A549 (cell line): ENCODE measurements at regions not wholly inside any gene's neighbourhood (a gene's known extent, or its start where the extent isn't known, plus 50 kb on each side); places are given as distances from the start of the nearest gene placed in this dataset.

Experiments
- ATAC-seq, 2 experiments: fragments of 200-7000 bp in 1 of 2; fragments of >200 bp in 1 of 2; cut with Nextera tagmentation in 1 of 2; cut with Tn5 transposase in 1 of 2; 3 replicates each; pipeline versions ENCODE4 v1.8.0 to v1.9.1; 2018 to 2020; ENCODE audit warnings: mild to moderate bottlenecking in 1 of 2, moderate library complexity in 1 of 2
- CTCF ChIA-PET: fragments of 300-600 bp; sonication (Branson Sonifier 250); formaldehyde crosslinking; extraction: SDS; loops from one replicate; lab custom pipeline; 2021; ENCODE audit warnings: antibody characterized with exemption, inconsistent platforms; lab: Yijun Ruan, JAX
- POLR2A ChIA-PET: fragments of 350-600 bp; formaldehyde crosslinking; extraction: SDS; loops from one replicate; lab custom pipeline; 2021; ENCODE audit warnings: antibody characterized with exemption, inconsistent platforms; lab: Yijun Ruan, JAX
- DNase-seq, 2 experiments: peaks; one replicate each; pipeline versions ENCODE4 v3.0.0 to v3.0.0-alpha.2; 2011 to 2016; ENCODE audit warnings: low read depth in 1 of 2, low spot score in 1 of 2
- FAIRE-seq: peaks from 2 replicates; lab custom pipeline; 2011; peaks lifted over from hg19 to GRCh38; lab: Jason Lieb, UNC
- H3K27ac ChIP-seq, 2 experiments: fragments of >200 bp; sonication (Bioruptor Twin); formaldehyde crosslinking; 3 replicates each; pipeline ENCODE4 v1.5.1; 2016 to 2017
- H3K4me1 ChIP-seq: fragments of >200 bp; sonication (Bioruptor Twin); formaldehyde crosslinking; 3 replicates; pipeline ENCODE4 v1.6.1; 2016
- H3K4me2 ChIP-seq: fragments of >200 bp; sonication (Bioruptor Twin); formaldehyde crosslinking; 3 replicates; pipeline ENCODE4 v1.6.1; 2016
- H3K4me3 ChIP-seq: fragments of >200 bp; sonication (Bioruptor Twin); formaldehyde crosslinking; 3 replicates; pipeline ENCODE4 v1.5.1; 2016
- H3K9me3 ChIP-seq: fragments of >200 bp; sonication (Bioruptor Twin); formaldehyde crosslinking; 3 replicates; pipeline ENCODE4 v1.6.1; 2016
- ATOH8 ChIP-seq: fragments of 250-450 bp; sonication (Bioruptor Pico); IDR thresholded peaks from 2 replicates; pipeline ENCODE4 v1.5.0; 2020; ENCODE audit warnings: low read depth, mild to moderate bottlenecking, moderate library complexity
- BCL3 ChIP-seq: fragments of >200 bp; sonication (Bioruptor Twin); formaldehyde crosslinking; IDR thresholded peaks from 3 replicates; pipeline ENCODE4 v1.6.1; 2016
- BHLHE40 ChIP-seq: IDR thresholded peaks from 2 replicates; pipeline ENCODE4 v1.6.1; 2012; ENCODE audit warnings: low read depth, low read length, inconsistent platforms
- CBX2 ChIP-seq: fragments of 200-600 bp; sonication (generic); IDR thresholded peaks from 2 replicates; pipeline ENCODE4 v1.6.1; 2016; ENCODE audit warnings: low read depth, mild to moderate bottlenecking, borderline replicate concordance
- CBX8 ChIP-seq: fragments of 200-600 bp; sonication (generic); IDR thresholded peaks from 2 replicates; pipeline ENCODE4 v1.6.1; 2016
- CEBPB ChIP-seq, 2 experiments: fragments of >200 bp in 1 of 2; sonication (Bioruptor Twin) in 1 of 2; formaldehyde crosslinking in 1 of 2; IDR thresholded peaks; 2 replicates each; pipeline ENCODE4 v1.6.1; 2012 to 2016
- CHD2 ChIP-seq: fragments of 150-350 bp; IDR thresholded peaks from 2 replicates; pipeline ENCODE4 v1.6.1; 2014; ENCODE audit warnings: low read length; ENCODE audit not compliant: partially characterized antibody
- EHF ChIP-seq: fragments of 250-450 bp; sonication (Bioruptor Pico); IDR thresholded peaks from 2 replicates; pipeline ENCODE4 v1.5.0; 2020; ENCODE audit warnings: mild to moderate bottlenecking
- EHMT2 ChIP-seq: fragments of 200-600 bp; sonication (generic); IDR thresholded peaks from 2 replicates; pipeline ENCODE4 v1.6.1; 2016; ENCODE audit warnings: antibody characterized with exemption, low read depth, mild to moderate bottlenecking, moderate library complexity
- EP300 ChIP-seq, 2 experiments: fragments of >200 bp; sonication (Bioruptor Twin); formaldehyde crosslinking; IDR thresholded peaks; 2 replicates in 1 of 2; 3 replicates in 1 of 2; pipeline ENCODE4 v1.6.1; 2016 to 2017
- FOSB ChIP-seq: fragments of 250-450 bp; sonication (Bioruptor Pico); IDR thresholded peaks from 2 replicates; pipeline ENCODE4 v1.5.0; 2020; ENCODE audit warnings: mild to moderate bottlenecking, moderate library complexity
- FOSL2 ChIP-seq, 2 experiments: fragments of 450-650 bp in 1 of 2; fragments of >200 bp in 1 of 2; sonication (Bioruptor Twin) in 1 of 2; formaldehyde crosslinking; IDR thresholded peaks; 2 replicates each; pipeline versions ENCODE4 v1.5.0 to v1.6.1; 2016 to 2020; ENCODE audit warnings: mild to moderate bottlenecking in 1 of 2, moderate library complexity in 1 of 2
- GATA3 ChIP-seq: IDR thresholded peaks from 2 replicates; pipeline ENCODE4 v1.6.1; 2012; ENCODE audit warnings: borderline replicate concordance
- HDAC2 ChIP-seq: fragments of 200-600 bp; sonication (generic); IDR thresholded peaks from 2 replicates; pipeline ENCODE4 v1.6.1; 2016
- HES2 ChIP-seq: fragments of >200 bp; sonication (Bioruptor Twin); formaldehyde crosslinking; IDR thresholded peaks from 2 replicates; pipeline ENCODE4 v1.6.1; 2016
- HMGXB4 ChIP-seq: fragments of 250-450 bp; sonication (Bioruptor Pico); IDR thresholded peaks from 2 replicates; pipeline ENCODE4 v1.5.0; 2021; ENCODE audit warnings: mild to moderate bottlenecking, moderate library complexity, borderline replicate concordance
- HOXA7 ChIP-seq: fragments of 250-450 bp; sonication (Bioruptor Pico); IDR thresholded peaks from 2 replicates; pipeline ENCODE4 v1.5.0; 2020; ENCODE audit warnings: mild to moderate bottlenecking, moderate library complexity
- HOXB13 ChIP-seq: fragments of 250-450 bp; sonication (Bioruptor Pico); IDR thresholded peaks from 2 replicates; pipeline ENCODE4 v1.5.0; 2020; ENCODE audit warnings: low read depth, mild to moderate bottlenecking, moderate library complexity
- JUN ChIP-seq, 2 experiments: fragments of >200 bp; sonication (Bioruptor Twin); formaldehyde crosslinking; IDR thresholded peaks; 2 replicates in 1 of 2; 3 replicates in 1 of 2; pipeline ENCODE4 v1.6.1; 2016 to 2017
- JUNB ChIP-seq: fragments of >200 bp; sonication (Bioruptor Twin); formaldehyde crosslinking; IDR thresholded peaks from 2 replicates; pipeline ENCODE4 v1.6.1; 2016
- KDM5A ChIP-seq: fragments of 200-600 bp; sonication (generic); IDR thresholded peaks from 2 replicates; pipeline ENCODE4 v1.6.1; 2016; ENCODE audit warnings: antibody characterized with exemption, mild to moderate bottlenecking
- MAX ChIP-seq: IDR thresholded peaks from 2 replicates; pipeline ENCODE4 v1.6.1; 2012
- MAZ ChIP-seq: fragments of 150-350 bp; IDR thresholded peaks from 2 replicates; pipeline ENCODE4 v1.6.1; 2014; ENCODE audit warnings: antibody characterized with exemption, low read depth, low read length, borderline replicate concordance
- NFE2L2 ChIP-seq: fragments of 150-350 bp; conservative IDR thresholded peaks from 2 replicates; pipeline ENCODE4 v1.6.1; 2014; ENCODE audit warnings: low read length
- NPAS2 ChIP-seq: fragments of 250-450 bp; sonication (Bioruptor Pico); IDR thresholded peaks from 2 replicates; pipeline ENCODE4 v1.8.0; 2022; ENCODE audit warnings: mild to moderate bottlenecking, moderate library complexity, borderline replicate concordance
- POLR2AphosphoS2 ChIP-seq: conservative IDR thresholded peaks from 2 replicates; pipeline ENCODE4 v1.6.1; 2012; ENCODE audit warnings: low read length, improper control_type of control experiment, inconsistent platforms
- RARB ChIP-seq: fragments of 250-450 bp; sonication (Bioruptor Pico); IDR thresholded peaks from 2 replicates; pipeline ENCODE4 v1.8.0; 2021; ENCODE audit warnings: mild to moderate bottlenecking, moderate library complexity
- RFX5 ChIP-seq: fragments of 450-650 bp; IDR thresholded peaks from 2 replicates; pipeline ENCODE4 v1.7.1; 2014; ENCODE audit warnings: antibody characterized with exemption, mild to moderate bottlenecking, moderate library complexity
- SMC3 ChIP-seq: fragments of >200 bp; sonication (Bioruptor Twin); formaldehyde crosslinking; IDR thresholded peaks from 3 replicates; pipeline ENCODE4 v1.6.1; 2018; ENCODE audit warnings: inconsistent platforms
- ZFP36 ChIP-seq: fragments of 450-650 bp; IDR thresholded peaks from 2 replicates; pipeline ENCODE4 v1.6.1; 2014; ENCODE audit warnings: borderline replicate concordance; ENCODE audit not compliant: partially characterized antibody
- ZSCAN20 ChIP-seq: fragments of 250-450 bp; sonication (Bioruptor Pico); IDR thresholded peaks from 2 replicates; pipeline ENCODE4 v1.8.0; 2022; ENCODE audit warnings: mild to moderate bottlenecking, moderate library complexity
- WGBS: methylation state at CpG from one replicate; pipeline ENCODE4 v1.1.6; 2017; ENCODE audit errors: missing lambda C conversion rate; 5-methylcytosine and 5-hydroxymethylcytosine counted together

- ChIA-PET POLR2A (no interaction called here), CTCF (no interaction called here)
- DNase-seq, result no peak
- no peak for ATAC-seq
- no peaks in the 10 kb centered on the region for H3K9me3 ChIP-seq
- H3K4me3 ChIP-seq, result no peak overlapping the region
- no peaks in the 10 kb centered on the region for H3K4me1 ChIP-seq
- no peak overlapping the region for H3K27ac ChIP-seq
- no peak overlapping the region for H3K4me2 ChIP-seq
- TF ChIP-seq EHF (CRISPR knock-in tag), result no peak
- no peak for TF ChIP-seq CBX8
- no peak for TF ChIP-seq BHLHE40
- TF ChIP-seq BCL3, result no peak
- no peak for TF ChIP-seq FOSB (CRISPR knock-in tag)
- TF ChIP-seq CHD2, result no peak
- no peak for TF ChIP-seq HOXA7 (CRISPR knock-in tag)
- TF ChIP-seq HMGXB4 (CRISPR knock-in tag), result no peak
- no peak for TF ChIP-seq CBX2
- no peak for FAIRE-seq
- 0% methylated on average over 1 of the region's 1 CpG for WGBS
Measured at GRCh38 chr4:57655342-57655741, 545.2 kb upstream of the IGFBP7 start.

- TF ChIP-seq POLR2AphosphoS2 (no peak), BHLHE40 (no peak), RFX5 (no peak), RARB (CRISPR knock-in tag) (no peak), ZSCAN20 (CRISPR knock-in tag) (no peak), EHMT2 (no peak), HOXB13 (CRISPR knock-in tag) (no peak), CBX2 (no peak), CEBPB (IDR thresholded peaks at IDR 0.05) (no peak), SMC3 (no peak), ATOH8 (CRISPR knock-in tag) (no peak), EP300 (IDR thresholded peaks at IDR 0.05) (no peak)
- TF ChIP-seq, all 56 proteins: peak for 0
- DNase-seq (no peak), FAIRE-seq (no peak), ATAC-seq (no peak)
- CTCF ChIA-PET, result no interaction called here
- POLR2A ChIA-PET, result no interaction called here
- no peak overlapping the region for H3K27ac ChIP-seq
- H3K4me1 ChIP-seq, result no peaks in the 10 kb centered on the region
- WGBS, result 42% methylated on average over 2 of the region's 2 CpGs
- no peaks in the 10 kb centered on the region for H3K9me3 ChIP-seq
- no peak overlapping the region for H3K4me3 ChIP-seq
- H3K4me2 ChIP-seq, result no peak overlapping the region
Measured at GRCh38 chr4:57652779-57653178, 542.6 kb upstream of the IGFBP7 start.

GRCh38 chr4:57640391-57641100 is 530.4 kb upstream of the IGFBP7 start:
- H3K4me3 ChIP-seq, result no peak overlapping the region
- no peak for FAIRE-seq
- no peak for DNase-seq
- H3K4me2 ChIP-seq, result no peak overlapping the region
- no peaks in the 10 kb centered on the region for H3K9me3 ChIP-seq
- H3K4me1 ChIP-seq, result no peaks in the 10 kb centered on the region
- WGBS, result 37% methylated on average over 8 of the region's 8 CpGs
- H3K27ac ChIP-seq, result no peak overlapping the region
- ATAC-seq, result no peak
- POLR2A ChIA-PET, result no interaction called here
- CTCF ChIA-PET, result no interaction called here
- TF ChIP-seq JUN (IDR thresholded peaks at IDR 0.05) (no peak), GATA3 (no peak), MAZ (no peak), JUNB (no peak), HDAC2 (no peak), HMGXB4 (CRISPR knock-in tag) (no peak), HES2 (no peak), NFE2L2 (no peak), POLR2AphosphoS2 (no peak), KDM5A (no peak), NPAS2 (CRISPR knock-in tag) (no peak), FOSL2 (IDR thresholded peaks at IDR 0.05) (no peak), FOSL2 (CRISPR knock-in tag; IDR thresholded peaks at IDR 0.05) (no peak), ZFP36 (no peak), MAX (no peak)
